ENCODE measurements at regions not wholly inside any gene's neighbourhood (a gene's known extent, or its start where the extent isn't known, plus 50 kb on each side); places are given as distances from the start of the nearest gene placed in this dataset.

DNA sequence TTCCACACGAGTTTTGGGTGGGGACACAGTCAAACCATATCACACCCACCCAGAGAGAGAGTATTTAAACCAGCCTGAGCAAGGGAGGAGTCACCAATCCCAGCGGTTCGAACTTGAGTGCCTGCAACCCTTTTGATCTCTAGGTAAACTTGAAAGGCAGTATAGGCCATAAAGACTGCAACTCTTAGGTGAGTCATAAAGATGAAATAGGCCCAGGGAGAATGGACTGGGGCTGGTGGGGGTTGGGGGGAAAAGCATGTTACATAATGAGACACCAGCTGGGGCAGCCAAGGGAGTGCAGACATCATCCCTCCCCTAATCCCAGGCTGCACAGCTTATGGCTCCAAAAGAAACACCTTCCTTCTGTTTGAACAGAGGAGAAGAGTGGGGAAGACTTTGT is 99.8 kb upstream of the LHX8 start:
- Histone ChIP-seq H3K4me3 (replicated peaks in 1 of 2; ENCODE audit: low read depth in 1 of 2, low read length in 2 of 2) (no peak overlapping the region), H3K79me2 (ENCODE audit: insufficient read depth, low read length) (no peaks in the 10 kb centered on the region), H3K27me3 (ENCODE audit: insufficient read depth, low read length) (no peaks in the 10 kb centered on the region), H3K27ac (ENCODE audit: low read depth, low read length) (no peak overlapping the region), H3K4me2 (ENCODE audit: low read length) (no peak overlapping the region), H3K4me1 (ENCODE audit: control insufficient read depth in 1 of 2, insufficient read depth in 2 of 2, low read length in 2 of 2) (peaks cover 0 to 11% of the 10 kb centered on the region in 2 experiments; a peak in 1 of 4 replicates), H3K9ac (ENCODE audit: low read length) (no peak overlapping the region), H3K9me3 (ENCODE audit: control insufficient read depth in 1 of 2, insufficient read depth in 1 of 2, low read depth in 1 of 2, low read length in 2 of 2) (no peaks in the 10 kb centered on the region; a peak in 1 of 4 replicates), H2AFZ (ENCODE audit: low read depth, low read length, poor library complexity, severe bottlenecking) (no peak overlapping the region), H3K36me3 (ENCODE audit: control insufficient read depth in 1 of 2, insufficient read depth in 2 of 2, low read length in 2 of 2) (no peaks in the 10 kb centered on the region), H3K9me2 (ENCODE audit: insufficient read depth) (no peaks in the 10 kb centered on the region), H4K20me1 (ENCODE audit: insufficient read depth) (no peaks in the 10 kb centered on the region)
- intact Hi-C loops (cut with micrococcal nuclease) = no loop called here
- BruUV-seq (replicated peaks) = no TSS peak
- ChIA-PET RAD21 (ENCODE audit: low non-redundant PET in 1 of 2, low total read pairs in 2 of 2, uncharacterized antibody in 2 of 2, unreplicated experiment in 2 of 2) (no interaction called here), POLR2A (no interaction called here), CTCF (no interaction called here)
- TF ChIP-seq TCF7L2 (IDR thresholded peaks at IDR 0.05; ENCODE audit: borderline replicate concordance, extremely low read depth, insufficient read depth, insufficient read length) (peak; percentile 93), YY1 (IDR thresholded peaks at IDR 0.05; ENCODE audit: extremely low read depth, insufficient replicate concordance, low read depth, low read length) (no peak), JUND (IDR thresholded peaks at IDR 0.05) (no peak), CTCF (IDR thresholded peaks at IDR 0.05 in 2 of 3, conservative IDR thresholded peaks at IDR 0.05 in 1 of 3; ENCODE audit: borderline replicate concordance in 1 of 3, insufficient read depth in 1 of 3, low read depth in 2 of 3, low read length in 2 of 3) (no peak)
- ATAC-seq (peak; percentile 25), DNase-seq (ENCODE audit: low read depth, low spot score) (no peak)

- peaks cover 0 to 11% of the 10 kb centered on the region in 2 experiments; a peak in 1 of 4 replicates for H3K4me1 ChIP-seq (ENCODE audit: control insufficient read depth in 1 of 2, insufficient read depth in 2 of 2, low read length in 2 of 2)
- H3K79me2 ChIP-seq (ENCODE audit: insufficient read depth, low read length) = no peaks in the 10 kb centered on the region
- TF ChIP-seq CTCF (IDR thresholded peaks at IDR 0.05 in 2 of 3, conservative IDR thresholded peaks at IDR 0.05 in 1 of 3; ENCODE audit: borderline replicate concordance in 1 of 3, insufficient read depth in 1 of 3, low read depth in 2 of 3, low read length in 2 of 3) = no peak
- TF ChIP-seq POLR2A (IDR thresholded peaks at IDR 0.05; ENCODE audit: borderline replicate concordance, extremely low read depth, insufficient read depth, insufficient read length) = no peak
- 0 out of 2 replicates have a peak, but pooled peaks have one; percentile 23 for TF ChIP-seq FOSL1 (IDR thresholded peaks at IDR 0.05; ENCODE audit: low read depth)
- no peak for TF ChIP-seq EGR1 (IDR thresholded peaks at IDR 0.05; ENCODE audit: low read depth)
- TF ChIP-seq RAD21 (IDR thresholded peaks at IDR 0.05; ENCODE audit: low read depth) = no peak
- no peaks in the 10 kb centered on the region for H4K20me1 ChIP-seq (ENCODE audit: insufficient read depth)
- H3K27me3 ChIP-seq (ENCODE audit: insufficient read depth, low read length) = no peaks in the 10 kb centered on the region
- no TSS peak for BruUV-seq (replicated peaks)
- no peaks in the 10 kb centered on the region for H3K36me3 ChIP-seq (ENCODE audit: control insufficient read depth in 1 of 2, insufficient read depth in 2 of 2, low read length in 2 of 2)
- 0 out of 2 replicates have a peak, but pooled peaks have one; percentile 40 for ATAC-seq
- no peak overlapping the region for H3K4me3 ChIP-seq (replicated peaks in 1 of 2; ENCODE audit: low read depth in 1 of 2, low read length in 2 of 2)
- no peak overlapping the region for H3K9ac ChIP-seq (ENCODE audit: low read length)
- no peak overlapping the region for H3K4me2 ChIP-seq (ENCODE audit: low read length)
- RAD21 ChIA-PET (ENCODE audit: low non-redundant PET in 1 of 2, low total read pairs in 2 of 2, uncharacterized antibody in 2 of 2, unreplicated experiment in 2 of 2) = no interaction called here
- POLR2A ChIA-PET = no interaction called here
- no peaks in the 10 kb centered on the region for H3K9me2 ChIP-seq (ENCODE audit: insufficient read depth)
- intact Hi-C loops (cut with micrococcal nuclease) = no loop called here
- H3K27ac ChIP-seq (ENCODE audit: low read depth, low read length) = no peak overlapping the region
- CTCF ChIA-PET = no interaction called here
- H2AFZ ChIP-seq (ENCODE audit: low read depth, low read length, poor library complexity, severe bottlenecking) = no peak overlapping the region
- H3K9me3 ChIP-seq (ENCODE audit: control insufficient read depth in 1 of 2, insufficient read depth in 1 of 2, low read depth in 1 of 2, low read length in 2 of 2) = no peaks in the 10 kb centered on the region; a peak in 1 of 4 replicates
- no peak for DNase-seq (ENCODE audit: low read depth, low spot score)
Observed at GRCh38 chr1:75035536-75035935, 98.7 kb upstream of the LHX8 start.

Measured in HCT116 (cell line).